Hepatocyte (in vitro differentiated cells): ENCODE measurements at regions not wholly inside any gene's neighbourhood (a gene's known extent, or its start where the extent isn't known, plus 50 kb on each side); places are given as distances from the start of the nearest gene placed in this dataset.

ENCODE experiments used
- EZH2 ChIP-seq: fragments of 200-600 bp; sonication (generic); IDR thresholded peaks from 2 replicates; pipeline ENCODE4 v1.6.1; 2016; ENCODE audit warnings: antibody characterized with exemption, mild to moderate bottlenecking, borderline replicate concordance
- TF ChIP-seq, protein P1 (sequence below): fragments of 200-600 bp; sonication (generic); IDR thresholded peaks from 2 replicates; pipeline ENCODE4 v1.5.1; 2016; ENCODE audit warnings: antibody characterized with exemption, mild to moderate bottlenecking; ENCODE audit not compliant: poor library complexity

GRCh38 chr3:22113453-22113852 is 362.4 kb upstream of the ZNF385D start:
- TF ChIP-seq EZH2: no peak
- TF ChIP-seq, protein P1, sequence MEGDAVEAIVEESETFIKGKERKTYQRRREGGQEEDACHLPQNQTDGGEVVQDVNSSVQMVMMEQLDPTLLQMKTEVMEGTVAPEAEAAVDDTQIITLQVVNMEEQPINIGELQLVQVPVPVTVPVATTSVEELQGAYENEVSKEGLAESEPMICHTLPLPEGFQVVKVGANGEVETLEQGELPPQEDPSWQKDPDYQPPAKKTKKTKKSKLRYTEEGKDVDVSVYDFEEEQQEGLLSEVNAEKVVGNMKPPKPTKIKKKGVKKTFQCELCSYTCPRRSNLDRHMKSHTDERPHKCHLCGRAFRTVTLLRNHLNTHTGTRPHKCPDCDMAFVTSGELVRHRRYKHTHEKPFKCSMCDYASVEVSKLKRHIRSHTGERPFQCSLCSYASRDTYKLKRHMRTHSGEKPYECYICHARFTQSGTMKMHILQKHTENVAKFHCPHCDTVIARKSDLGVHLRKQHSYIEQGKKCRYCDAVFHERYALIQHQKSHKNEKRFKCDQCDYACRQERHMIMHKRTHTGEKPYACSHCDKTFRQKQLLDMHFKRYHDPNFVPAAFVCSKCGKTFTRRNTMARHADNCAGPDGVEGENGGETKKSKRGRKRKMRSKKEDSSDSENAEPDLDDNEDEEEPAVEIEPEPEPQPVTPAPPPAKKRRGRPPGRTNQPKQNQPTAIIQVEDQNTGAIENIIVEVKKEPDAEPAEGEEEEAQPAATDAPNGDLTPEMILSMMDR: no peak
